Nephron (organoid): ENCODE measurements at regions not wholly inside any gene's neighbourhood (a gene's known extent, or its start where the extent isn't known, plus 50 kb on each side); places are given as distances from the start of the nearest gene placed in this dataset.
A peak's percentile ranks its signal among the peaks of the same experiment; 100 is the strongest.

Source experiments
- H3K27ac Mint-ChIP-seq, 3 experiments: 2 replicates each; pipeline ENCODE4 v1.8.0; 2020; ENCODE audit warnings: mixed read lengths in 3 of 3, mild to moderate bottlenecking in 2 of 3, moderate library complexity in 1 of 3
- H3K27me3 Mint-ChIP-seq: 2 replicates; pipeline ENCODE4 v1.8.0; 2021; ENCODE audit warnings: low read depth, mild to moderate bottlenecking, moderate library complexity, mixed read lengths
- H3K36me3 Mint-ChIP-seq: 2 replicates; pipeline ENCODE4 v1.8.0; 2020; ENCODE audit warnings: low read depth, mixed read lengths
- H3K4me1 Mint-ChIP-seq: 2 replicates; pipeline ENCODE4 v1.8.0; 2020; ENCODE audit warnings: mixed read lengths
- H3K4me3 Mint-ChIP-seq, 3 experiments: 2 replicates each; pipeline ENCODE4 v1.8.0; 2020; ENCODE audit warnings: mild to moderate bottlenecking in 3 of 3, mixed read lengths in 3 of 3, moderate library complexity in 2 of 3
- H3K9me3 Mint-ChIP-seq: 2 replicates; pipeline ENCODE4 v1.8.0; 2020; ENCODE audit warnings: mixed read lengths
- CTCF ChIP-seq, 3 experiments: fragments of 200-600 bp; sonication (generic); IDR thresholded peaks; one replicate each; pipeline ENCODE4 v1.5.0; 2021; ENCODE audit warnings: antibody characterized with exemption in 3 of 3; ENCODE audit not compliant: unreplicated experiment in 3 of 3

- TF ChIP-seq CTCF (IDR thresholded peaks at IDR 0.05; ENCODE audit: unreplicated experiment in 3 of 3): no peak
- H3K36me3 Mint-ChIP-seq: no peaks in the 10 kb centered on the region
- no peaks in the 10 kb centered on the region for H3K27me3 Mint-ChIP-seq
- H3K4me3 Mint-ChIP-seq: no peak overlapping the region
- peak overlapping the region; percentile 1 to 58 (median 30) for H3K27ac Mint-ChIP-seq
- peaks cover 9% of the 10 kb centered on the region for H3K9me3 Mint-ChIP-seq
- peaks cover 16% of the 10 kb centered on the region for H3K4me1 Mint-ChIP-seq
Observed at GRCh38 chr5:113875096-113875495, 361.6 kb downstream of the YTHDC2 start.

- peaks cover 2% of the 10 kb centered on the region for H3K9me3 Mint-ChIP-seq
- H3K4me3 Mint-ChIP-seq: no peak overlapping the region
- H3K27ac Mint-ChIP-seq: no peak overlapping the region
- no peaks in the 10 kb centered on the region for H3K27me3 Mint-ChIP-seq
- H3K36me3 Mint-ChIP-seq: no peaks in the 10 kb centered on the region
- TF ChIP-seq CTCF (IDR thresholded peaks at IDR 0.05; ENCODE audit: unreplicated experiment in 3 of 3): no peak
- H3K4me1 Mint-ChIP-seq: no peaks in the 10 kb centered on the region
Observed at GRCh38 chr5:113891491-113891890, 378.0 kb downstream of the YTHDC2 start.

GRCh38 chr5:113896789-113897188 is 383.3 kb downstream of the YTHDC2 start:
- H3K4me3 Mint-ChIP-seq: no peak overlapping the region

GRCh38 chr5:113897748-113898147 is 384.3 kb downstream of the YTHDC2 start:
- peaks cover 6% of the 10 kb centered on the region for H3K4me1 Mint-ChIP-seq
- no peaks in the 10 kb centered on the region for H3K27me3 Mint-ChIP-seq
- no peaks in the 10 kb centered on the region for H3K36me3 Mint-ChIP-seq
- peak overlapping the region in 1 of 3 experiments; percentile 6 for H3K4me3 Mint-ChIP-seq
- H3K9me3 Mint-ChIP-seq: no peaks in the 10 kb centered on the region
- TF ChIP-seq CTCF (IDR thresholded peaks at IDR 0.05; ENCODE audit: unreplicated experiment in 3 of 3): no peak
- no peak overlapping the region for H3K27ac Mint-ChIP-seq

More at GRCh38 chr5:113896789-113897188, 383.3 kb downstream of the YTHDC2 start:
- peaks cover under 1% of the 10 kb centered on the region for H3K9me3 Mint-ChIP-seq
- no peak overlapping the region for H3K27ac Mint-ChIP-seq
- no peaks in the 10 kb centered on the region for H3K36me3 Mint-ChIP-seq
- H3K27me3 Mint-ChIP-seq: no peaks in the 10 kb centered on the region
- H3K4me1 Mint-ChIP-seq: peaks cover 6% of the 10 kb centered on the region
- no peak for TF ChIP-seq CTCF (IDR thresholded peaks at IDR 0.05; ENCODE audit: unreplicated experiment in 3 of 3)

GRCh38 chr5:113900141-113900540 is 386.6 kb downstream of the YTHDC2 start:
- Mint-ChIP-seq H3K4me1 (peaks cover 6% of the 10 kb centered on the region), H3K27me3 (no peaks in the 10 kb centered on the region), H3K27ac (no peak overlapping the region), H3K9me3 (no peaks in the 10 kb centered on the region), H3K36me3 (no peaks in the 10 kb centered on the region), H3K4me3 (no peak overlapping the region)
- TF ChIP-seq CTCF (IDR thresholded peaks at IDR 0.05; ENCODE audit: unreplicated experiment in 3 of 3): no peak

- Mint-ChIP-seq H3K36me3 (no peaks in the 10 kb centered on the region), H3K4me3 (no peak overlapping the region), H3K27me3 (no peaks in the 10 kb centered on the region), H3K9me3 (no peaks in the 10 kb centered on the region), H3K27ac (no peak overlapping the region), H3K4me1 (peaks cover 6% of the 10 kb centered on the region)
- TF ChIP-seq CTCF (IDR thresholded peaks at IDR 0.05; ENCODE audit: unreplicated experiment in 3 of 3): no peak
Observed at GRCh38 chr5:113900816-113901215, 387.3 kb downstream of the YTHDC2 start.
